ENCODE measurements at regions not wholly inside any gene's neighbourhood (a gene's known extent, or its start where the extent isn't known, plus 50 kb on each side); places are given as distances from the start of the nearest gene placed in this dataset.
"Not testable (repeated sequence)": the region's sequence is repeated elsewhere in the genome, so short reads cannot be mapped to it uniquely, and the experiment has no call there.

DNA sequence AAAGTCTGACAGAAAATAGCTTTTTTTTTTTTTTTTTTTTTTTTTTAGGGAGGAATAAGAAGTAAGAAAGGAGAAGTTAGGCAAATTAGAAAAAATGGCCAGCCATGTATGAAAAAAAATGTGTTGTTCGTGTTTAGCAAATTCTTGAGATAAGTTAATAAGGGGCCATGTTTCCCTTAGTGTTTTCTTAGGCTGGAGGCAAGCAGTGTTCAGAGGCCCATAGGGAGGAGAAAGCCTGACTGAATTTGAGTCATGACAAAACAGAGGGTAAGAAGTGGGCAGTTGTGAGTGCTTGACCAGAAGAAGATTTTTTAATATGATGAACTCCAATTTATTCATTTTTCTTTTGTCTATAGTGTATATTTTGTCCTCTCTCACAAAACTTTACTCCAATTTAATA is 766.4 kb downstream of the FAM181B start:
- no peak for DNase-seq

DNA sequence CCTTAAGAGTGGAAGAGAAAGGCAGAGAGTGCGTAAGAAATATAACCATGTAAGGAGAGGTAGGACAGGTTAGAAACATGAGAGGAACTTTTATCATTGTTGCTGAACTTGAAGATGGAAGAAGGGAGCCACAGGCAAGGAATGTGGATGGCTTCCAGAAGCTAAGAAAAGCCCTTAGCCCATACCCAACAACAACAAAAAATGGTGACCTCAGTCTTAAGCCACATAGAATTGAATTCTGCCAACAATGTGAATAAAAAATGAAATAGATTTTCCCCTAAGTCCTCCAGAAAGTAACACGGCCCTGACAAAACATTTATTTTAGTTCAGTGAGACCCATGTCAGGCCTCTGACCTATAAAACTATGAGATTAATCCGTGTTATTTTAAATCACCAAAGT is 767.3 kb downstream of the FAM181B start:
- DNase-seq: no peak

DNA sequence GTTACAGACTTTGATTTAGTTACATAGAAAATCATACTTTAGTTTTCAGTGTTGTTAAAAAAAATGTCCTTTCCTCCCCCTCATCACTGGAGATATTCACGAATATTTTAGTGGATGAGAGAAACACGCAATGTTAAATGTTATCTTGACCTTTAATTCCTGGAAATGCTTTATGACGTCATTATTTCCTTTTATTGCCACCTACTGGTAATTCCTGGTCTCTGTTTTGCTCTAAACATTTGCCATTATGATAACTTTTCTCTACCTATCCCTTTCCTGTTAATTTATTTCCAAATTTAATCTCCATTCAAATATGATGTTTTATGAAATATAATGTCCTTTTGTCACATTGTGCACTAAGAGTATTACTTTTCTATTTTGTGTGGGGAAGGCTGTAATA is 770.6 kb downstream of the FAM181B start:
- peak; percentile 47 for DNase-seq

DNA sequence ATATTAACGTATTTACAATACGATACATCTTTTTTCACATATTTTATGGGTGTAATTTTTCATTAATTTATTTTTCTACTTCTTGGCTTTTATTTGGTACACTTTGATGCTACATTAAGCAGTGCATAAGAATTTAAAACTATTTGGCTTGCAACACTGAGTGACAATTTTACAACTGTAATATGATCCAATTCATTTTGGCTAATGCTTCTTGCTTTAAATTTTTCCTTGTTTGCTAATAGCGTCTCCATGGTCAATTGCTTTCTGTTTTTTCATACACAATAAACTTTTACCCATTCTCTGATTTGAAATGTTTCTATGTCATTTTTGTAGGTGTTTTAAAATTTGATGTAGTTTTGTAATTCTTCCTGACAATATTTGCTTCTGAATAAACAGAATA is 773.2 kb downstream of the FAM181B start:
- DNase-seq: no peak

DNA sequence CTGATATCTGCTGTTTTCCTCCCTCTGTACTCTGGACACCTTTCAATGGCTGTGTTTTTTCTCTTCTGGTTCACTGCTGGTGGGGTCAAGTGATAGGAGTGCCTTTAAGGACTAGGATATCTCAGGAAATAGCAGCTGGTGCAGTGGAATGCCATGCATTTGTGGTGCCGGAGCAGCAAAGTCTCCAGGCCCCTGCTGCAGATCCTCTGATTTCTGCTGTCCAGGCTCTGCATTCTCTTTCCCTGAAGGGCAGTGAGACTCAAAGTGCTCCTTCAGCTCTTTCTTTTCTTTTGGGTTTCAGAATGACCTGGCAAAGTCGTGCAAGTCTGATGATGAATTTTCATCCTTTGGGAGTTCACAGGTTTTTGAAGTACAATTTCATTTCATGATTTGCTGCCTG is 774.3 kb downstream of the FAM181B start:
- no peak for DNase-seq

DNA sequence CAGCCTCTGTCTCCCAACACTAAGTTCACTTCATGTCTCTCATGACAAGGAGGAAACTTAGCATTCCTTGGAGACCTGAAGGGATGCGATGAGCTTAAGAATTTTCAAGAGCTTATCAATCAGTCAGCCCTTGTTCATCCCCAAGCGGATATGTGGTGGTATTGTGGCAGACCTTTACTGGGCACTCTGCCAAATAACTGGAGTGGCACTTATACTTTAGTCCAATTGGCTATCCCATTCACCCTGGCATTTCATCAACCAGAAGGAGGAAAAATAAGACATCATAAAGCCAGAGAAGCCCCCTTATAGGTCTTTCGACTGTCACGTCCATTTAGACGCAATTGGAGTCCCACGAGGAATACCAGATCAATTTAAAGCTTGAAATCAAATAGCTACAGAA is 779.4 kb downstream of the FAM181B start:
- not testable (repeated sequence) for DNase-seq

DNA sequence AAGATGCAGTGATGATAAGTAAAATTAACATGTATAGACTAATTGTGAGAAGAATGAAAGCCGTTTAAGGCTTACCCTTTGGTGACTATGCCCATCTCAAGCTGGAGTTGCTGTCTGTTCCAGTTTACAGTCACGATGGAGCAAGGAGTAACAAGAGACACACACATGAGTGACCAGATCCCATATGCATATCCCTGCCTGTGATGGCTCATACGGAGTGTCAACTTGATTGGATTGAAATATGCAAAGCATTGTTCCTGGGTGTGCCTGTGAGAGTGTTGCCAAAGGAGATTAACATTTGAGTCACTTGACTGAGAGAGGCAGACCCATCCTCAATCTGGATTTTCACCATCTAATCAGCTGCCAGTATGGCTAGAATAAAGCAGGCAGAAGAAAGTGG is 786.8 kb downstream of the FAM181B start:
- no peak for DNase-seq

DNA sequence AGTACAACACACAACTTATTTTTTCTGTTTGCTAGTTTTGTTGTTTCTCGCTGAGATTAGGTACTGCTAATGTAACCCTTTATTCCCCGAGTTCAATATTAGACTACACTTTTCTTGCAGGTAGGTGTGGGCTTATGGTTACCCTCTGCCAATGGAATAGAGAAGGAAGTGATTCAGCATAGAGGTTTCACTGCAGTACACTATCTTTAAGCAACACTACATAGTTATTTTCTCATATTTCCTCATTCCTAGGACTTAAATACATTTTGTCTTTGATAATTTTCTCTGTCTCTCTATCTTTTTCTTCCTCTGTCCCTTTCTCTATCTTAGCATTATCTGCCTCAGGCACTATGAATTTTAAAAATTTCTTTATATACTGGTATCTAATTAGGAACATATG is 791.0 kb downstream of the FAM181B start:
- DNase-seq: no peak

DNA sequence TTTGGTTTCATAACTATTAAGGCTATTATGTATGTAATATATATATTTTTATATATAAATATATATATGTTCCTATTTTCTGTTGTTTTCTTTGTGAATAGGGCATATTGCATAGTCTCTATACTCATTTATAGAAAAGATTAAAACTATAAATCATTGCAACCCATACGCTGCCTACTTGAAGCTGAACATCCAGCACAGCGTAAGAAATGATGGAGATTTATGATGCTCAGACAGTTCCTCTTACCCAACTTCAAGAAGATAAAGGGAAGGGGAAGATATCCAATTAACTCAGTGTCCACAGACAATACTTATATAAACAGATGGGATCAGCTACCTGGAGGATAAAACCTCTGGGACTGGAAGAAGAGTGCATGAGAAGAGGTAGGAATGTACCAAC is 791.7 kb downstream of the FAM181B start:
- DNase-seq: no peak

DNA sequence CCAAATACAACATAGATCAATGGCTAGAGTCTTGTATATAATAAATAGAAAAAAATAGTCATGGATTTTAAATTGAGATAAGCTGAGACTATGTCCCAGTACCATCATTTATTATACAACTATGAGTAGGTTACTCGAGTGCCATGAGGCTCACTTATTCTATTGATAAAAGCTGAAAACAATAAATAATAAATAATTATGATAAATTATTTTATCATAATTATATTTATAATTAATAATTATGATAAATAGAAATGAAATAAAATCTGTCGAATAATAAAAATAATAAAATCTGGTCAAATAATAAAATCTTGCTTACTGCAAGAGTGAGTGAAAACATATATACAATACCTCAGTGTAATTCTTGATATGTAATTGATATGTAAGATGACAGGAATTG is 801.4 kb downstream of the FAM181B start:
- no peak for DNase-seq

DNA sequence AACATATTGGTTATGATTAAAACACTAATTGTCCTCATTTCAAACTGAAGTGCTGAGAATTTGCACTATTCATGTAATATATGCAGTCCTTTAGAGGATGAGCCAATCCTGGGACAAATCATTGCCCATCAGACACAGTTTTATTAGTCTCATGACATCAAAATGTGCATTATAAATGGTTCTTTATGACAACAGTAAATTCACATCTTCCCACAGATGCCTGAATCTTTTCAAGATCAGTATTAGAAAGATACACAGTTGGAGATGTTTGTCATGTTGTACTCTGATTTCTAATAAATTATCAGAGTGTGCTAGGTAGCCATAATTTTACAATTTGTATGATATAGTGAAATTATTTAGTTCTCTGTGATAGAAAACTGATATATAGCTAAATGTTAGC is 813.5 kb downstream of the FAM181B start:
- DNase-seq: no peak

DNA sequence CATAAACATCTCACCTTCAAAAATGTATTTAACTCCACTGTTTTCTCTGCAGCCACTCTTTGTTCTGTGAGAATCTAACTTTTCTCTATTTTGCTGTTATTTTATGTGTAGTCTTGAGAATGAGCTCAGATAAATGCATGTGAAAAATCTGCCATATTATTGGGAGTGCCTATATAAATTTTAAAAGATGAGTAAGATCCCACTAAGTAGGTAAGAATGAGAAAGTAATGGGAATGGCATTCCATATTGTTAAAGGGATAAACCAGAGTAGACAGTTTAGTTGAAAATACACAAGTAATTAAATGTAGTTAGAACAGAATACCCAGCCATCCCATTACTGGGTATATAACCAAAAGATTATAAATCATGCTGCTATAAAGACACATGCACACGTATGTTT is 817.2 kb downstream of the FAM181B start:
- DNase-seq: no peak

DNA sequence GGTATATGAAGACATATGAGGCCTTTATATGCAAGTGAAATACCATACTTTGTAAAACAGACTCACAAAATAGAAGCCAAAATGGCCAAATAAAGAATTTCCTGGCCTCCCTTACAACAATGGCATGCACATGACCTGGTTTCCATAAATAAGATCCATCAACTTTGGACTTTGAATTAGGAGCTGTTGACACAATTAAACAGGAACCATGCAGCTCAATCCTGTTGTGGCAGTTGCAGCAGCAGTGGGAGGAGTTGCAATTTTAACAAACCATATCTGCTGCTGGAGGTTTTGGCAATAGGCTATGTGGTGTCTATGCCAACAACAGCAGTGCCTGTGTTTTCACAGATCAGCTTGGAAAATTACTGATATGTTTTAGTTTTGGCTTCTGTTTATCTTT is 818.6 kb downstream of the FAM181B start:
- no peak for DNase-seq

DNA sequence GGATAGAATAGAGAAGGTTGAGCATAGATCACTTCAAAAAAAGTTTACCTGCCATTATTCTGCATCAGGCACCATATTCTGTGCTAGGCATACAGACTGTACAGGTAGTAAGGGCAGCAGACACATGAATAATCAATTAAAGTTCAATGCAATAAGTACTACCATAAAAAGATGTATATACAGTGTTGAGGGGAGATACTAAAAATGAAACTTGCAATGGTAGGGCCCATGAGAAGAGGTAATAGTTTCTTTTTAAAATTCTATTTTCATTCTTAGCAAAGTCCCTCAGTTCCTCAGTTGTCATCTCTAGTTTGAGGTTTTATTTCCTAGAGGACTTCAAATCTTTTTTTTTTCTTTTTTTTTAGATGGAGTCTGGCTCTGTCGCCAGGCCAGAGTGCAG is 819.9 kb downstream of the FAM181B start:
- no peak for DNase-seq

DNA sequence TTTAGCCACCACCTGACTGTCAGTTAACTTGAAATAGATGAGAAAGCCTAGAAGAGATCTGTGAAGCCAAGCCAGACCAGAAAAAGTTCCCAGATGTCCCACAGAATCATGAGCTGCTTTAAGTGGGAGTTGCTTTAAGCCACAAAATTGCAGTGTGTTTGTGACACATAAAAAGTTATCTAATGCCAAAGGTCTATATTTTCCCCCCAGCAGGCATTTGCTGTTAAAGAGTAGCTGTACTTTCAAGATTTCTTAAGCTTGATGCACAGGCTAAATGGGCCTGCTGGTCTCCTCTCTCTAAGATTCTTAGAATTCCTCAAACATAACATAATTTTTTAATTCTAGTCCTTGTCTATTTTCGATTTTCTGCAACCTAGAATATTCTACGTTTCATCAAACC is 825.7 kb downstream of the FAM181B start:
- DNase-seq: no peak

DNA sequence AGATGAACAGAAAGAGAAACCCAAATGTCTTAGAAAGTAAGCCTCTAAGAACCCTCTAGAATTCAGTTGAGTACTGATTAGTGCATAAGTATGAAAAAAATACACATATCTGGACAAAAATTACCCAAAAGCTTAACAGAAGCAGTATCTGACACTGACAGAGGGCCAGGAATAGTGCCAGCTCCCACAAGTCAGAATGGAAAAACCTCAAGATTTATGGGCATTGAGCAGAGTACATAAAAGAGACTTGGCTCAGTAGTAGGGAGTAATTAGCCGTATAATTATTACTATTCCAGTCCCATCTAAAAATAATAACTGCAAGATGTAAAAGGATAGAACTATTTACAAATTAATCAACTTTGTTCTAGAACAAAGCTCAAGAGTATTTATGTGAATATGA is 834.5 kb downstream of the FAM181B start:
- DNase-seq: no peak

DNA sequence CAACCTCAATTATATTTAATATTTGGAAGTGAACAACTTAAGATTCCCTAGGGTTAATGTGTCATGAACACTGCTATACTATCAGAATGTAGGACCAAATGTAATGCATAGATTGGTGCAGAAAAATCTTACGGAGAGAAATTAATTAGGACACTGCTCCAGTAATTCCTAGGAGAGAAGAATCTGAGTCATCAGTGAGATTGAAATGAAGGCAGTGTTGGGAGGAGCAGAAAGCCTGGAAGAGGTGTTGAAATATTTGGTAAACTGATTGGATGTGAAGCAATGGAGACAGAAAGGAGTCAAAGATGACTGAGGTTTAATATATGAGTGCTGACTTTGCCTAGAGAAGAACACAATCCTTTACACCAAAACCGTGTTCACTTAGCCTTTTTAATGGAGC is 836.0 kb downstream of the FAM181B start:
- no peak for DNase-seq

DNA sequence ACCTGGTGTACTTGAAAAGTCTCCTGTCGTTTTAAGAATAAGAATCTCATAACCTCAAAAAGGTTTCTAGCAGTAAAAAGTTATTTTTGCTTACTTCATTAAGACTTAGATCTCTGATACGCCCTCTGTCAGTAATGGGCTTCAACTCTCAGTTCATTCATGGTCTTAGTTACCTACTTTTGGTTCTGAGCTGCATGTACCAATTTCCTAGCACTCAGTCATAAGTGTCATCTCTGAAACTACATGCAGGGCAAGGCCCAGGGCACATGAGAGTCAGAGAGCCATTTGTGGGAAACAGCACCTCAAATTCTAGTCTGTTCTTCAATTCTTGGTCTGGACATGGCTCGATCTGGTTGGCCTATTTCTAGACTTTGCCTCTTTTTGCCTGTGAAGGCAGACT is 838.4 kb downstream of the FAM181B start:
- DNase-seq: no peak

DNA sequence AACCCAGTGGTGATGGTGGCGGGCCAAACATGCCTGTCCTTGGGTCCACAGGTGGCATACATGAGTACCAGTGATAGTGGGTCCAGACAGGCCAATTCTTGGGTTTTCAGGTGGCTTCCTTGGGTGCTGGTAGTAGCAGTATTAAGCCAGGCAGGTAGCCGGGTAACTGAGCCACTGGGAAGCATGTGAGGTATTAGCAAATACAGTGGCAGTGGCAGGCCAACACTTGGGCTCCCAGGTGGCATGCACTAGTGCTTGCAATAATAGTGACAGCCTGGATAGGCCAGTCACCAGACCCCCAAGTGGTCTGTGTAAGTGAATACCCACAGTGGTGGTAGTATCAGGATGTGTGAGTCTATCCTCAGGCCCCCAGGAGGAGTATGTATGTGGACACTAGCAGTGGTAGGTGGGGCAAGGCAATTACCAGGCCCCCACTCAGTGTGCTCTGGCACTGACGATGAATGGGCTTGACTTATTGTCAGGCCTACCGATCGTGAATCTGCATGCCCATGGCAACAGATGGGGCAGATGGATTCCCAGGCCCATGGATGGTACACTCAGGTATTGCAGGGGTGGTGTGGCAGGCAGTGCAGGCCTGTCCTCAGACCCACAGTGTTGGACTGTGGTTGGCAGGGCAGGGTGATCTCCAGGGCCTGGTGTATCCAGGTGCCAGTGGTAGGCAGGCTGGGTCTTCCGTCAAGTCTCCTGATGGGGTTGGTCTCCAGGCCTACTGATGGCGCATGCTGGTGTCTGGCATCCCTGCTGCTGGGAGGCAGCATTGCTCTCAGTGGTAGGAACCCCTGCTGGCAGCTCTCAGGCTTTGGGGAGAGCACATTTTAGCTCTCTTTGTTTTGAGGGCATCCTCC is 840.7 kb downstream of the FAM181B start:
- no peak for DNase-seq

DNA sequence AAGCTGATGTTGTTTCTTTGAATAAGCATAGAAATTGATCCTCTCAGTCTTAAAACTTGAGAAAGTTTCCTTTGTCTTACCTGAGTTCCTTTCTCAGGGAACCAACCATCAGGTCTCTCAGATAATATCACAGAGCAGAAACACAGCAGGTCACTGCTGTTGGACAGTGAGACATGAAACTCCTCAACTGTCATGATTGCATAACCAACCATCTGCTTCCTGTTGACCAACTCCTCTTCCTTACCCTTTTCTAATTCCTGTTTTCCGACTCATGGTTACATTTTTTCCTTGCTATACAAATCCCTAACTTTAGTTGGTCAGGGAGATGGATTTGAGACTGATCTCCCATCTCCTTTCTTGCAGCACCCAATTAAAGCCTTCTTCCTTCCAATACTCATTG is 845.3 kb downstream of the FAM181B start:
- no peak for DNase-seq

DNA sequence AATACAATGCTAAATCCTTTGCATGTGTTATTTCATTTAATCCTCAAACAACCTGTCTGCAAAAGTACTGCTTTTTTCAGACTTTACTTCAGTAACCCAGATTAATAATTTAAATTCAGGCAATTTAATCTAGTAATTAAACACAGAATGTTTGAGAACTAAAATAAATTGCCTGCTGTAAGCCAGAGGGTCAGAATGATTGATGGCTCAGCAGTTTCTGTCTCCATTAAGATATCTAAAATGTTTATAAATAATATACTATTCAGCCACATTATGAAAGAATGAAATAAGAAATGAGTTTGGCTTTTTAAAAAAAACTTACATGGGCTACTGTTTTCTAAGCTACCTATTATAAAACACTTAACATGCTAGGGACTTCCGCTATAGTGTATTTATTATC is 846.0 kb downstream of the FAM181B start:
- no peak for DNase-seq

DNA sequence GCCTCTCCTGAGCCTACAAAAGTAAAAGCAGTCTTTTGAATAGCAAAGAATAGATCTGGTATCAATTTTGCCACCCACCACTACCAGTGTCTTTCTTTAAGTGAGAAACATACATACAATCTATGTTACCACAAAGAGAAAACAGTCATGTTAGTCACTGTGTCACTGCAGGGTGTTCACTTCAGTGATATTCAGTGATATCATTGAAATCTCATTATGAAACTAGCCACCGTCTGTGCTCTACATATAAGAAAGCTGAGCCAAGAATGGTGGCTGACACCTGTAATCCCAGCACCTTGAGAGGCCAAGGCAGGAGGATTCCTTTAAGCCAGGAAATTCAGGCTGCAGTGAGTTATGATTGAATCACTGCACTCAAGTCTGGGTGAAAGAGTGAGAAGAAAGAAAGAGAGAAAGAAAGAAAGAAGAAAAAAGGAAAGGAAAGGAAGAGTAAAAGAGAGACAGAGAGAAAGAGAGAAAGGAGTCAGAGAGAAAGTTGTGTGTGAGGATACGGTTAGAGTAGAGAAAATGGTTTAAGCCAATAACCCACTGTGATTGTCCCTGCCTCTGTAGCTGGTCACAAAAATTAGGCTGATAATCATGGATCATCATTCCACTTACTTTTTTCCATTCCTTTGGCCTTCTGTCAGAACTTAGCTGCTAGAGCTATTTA is 847.1 kb downstream of the FAM181B start:
- DNase-seq: no peak

DNA sequence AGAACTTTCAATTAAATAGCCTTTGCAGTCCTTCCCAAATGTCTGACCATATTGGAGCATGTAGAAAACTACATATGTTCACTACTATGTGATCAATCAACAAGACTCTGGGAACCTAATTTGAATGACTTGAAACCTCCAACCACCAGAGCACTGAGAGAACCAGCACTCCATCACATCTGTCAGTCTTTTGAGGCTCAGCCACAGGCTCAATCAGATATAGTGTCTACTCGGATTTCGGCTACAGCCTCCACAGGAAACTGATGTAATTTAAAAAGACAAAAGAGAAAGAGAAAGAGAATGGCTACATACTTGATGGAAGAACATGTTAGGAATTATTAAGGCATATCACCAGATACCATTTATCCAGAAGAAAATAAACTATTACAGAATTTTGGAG is 859.0 kb downstream of the FAM181B start:
- DNase-seq: peak; percentile 35

DNA sequence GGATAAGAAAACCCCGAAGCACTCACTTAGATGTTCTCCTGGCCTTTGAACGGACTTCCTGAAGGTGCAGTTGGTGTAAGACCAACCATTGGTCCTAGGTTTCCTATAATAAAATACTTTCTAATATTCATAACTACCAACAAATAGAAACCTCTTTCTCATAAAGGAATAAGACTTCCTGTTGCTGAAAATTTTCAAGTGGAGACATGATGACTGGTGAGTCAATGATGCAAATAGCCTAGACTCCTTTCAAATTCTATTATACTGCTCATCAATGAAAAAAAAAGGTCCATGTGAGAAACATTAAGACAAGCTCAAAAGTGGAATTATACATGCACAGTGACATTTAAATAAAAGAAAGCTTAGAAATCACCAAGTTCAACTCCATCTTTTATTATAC is 862.8 kb downstream of the FAM181B start:
- no peak for DNase-seq

DNA sequence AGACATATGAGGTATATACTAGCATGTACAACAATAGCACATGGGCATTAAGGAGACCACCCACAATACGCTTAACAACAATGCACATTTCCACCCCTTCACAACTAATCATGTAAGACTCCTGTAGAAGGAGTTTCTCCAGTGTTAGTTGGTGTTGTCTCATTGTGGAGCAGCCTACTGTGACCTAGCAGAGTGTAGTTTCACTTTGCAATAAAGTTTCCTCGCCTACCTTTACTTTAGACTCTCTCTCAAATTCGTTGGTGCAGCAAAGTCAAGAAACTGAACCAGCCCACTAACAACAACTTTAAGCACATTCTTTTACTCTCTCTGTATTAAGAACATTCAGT is 863.6 kb downstream of the FAM181B start:
- DNase-seq: no peak
